OCI-LY7 (cell line): ENCODE measurements at regions not wholly inside any gene's neighbourhood (a gene's known extent, or its start where the extent isn't known, plus 50 kb on each side); places are given as distances from the start of the nearest gene placed in this dataset.

Experiments used
- BruUV-seq: library from RNA; stranded (reverse); fragments of 400-500 nt; replicated peaks from 2 replicates; lab custom pipeline; 2021; lab: Mats Ljungman, UMichigan
- CTCF ChIA-PET: fragments of 300-600 bp; sonication (Branson Sonifier 250); formaldehyde crosslinking; loops from one replicate; lab custom pipeline; 2022; ENCODE audit warnings: antibody characterized with exemption; ENCODE audit not compliant: unreplicated experiment; lab: Charles Lee
- POLR2A ChIA-PET: fragments of 300-600 bp; sonication (Branson Sonifier 250); formaldehyde crosslinking; loops from one replicate; lab custom pipeline; 2022; ENCODE audit warnings: antibody characterized with exemption; lab: Charles Lee
- DNase-seq: peaks from one replicate; pipeline ENCODE4 v3.0.0-alpha.2; 2015; ENCODE audit warnings: low spot score
- H2AFZ ChIP-seq: fragments of 200-600 bp; sonication (generic), shearing (Covaris generic); 2 replicates; pipeline ENCODE4 v1.6.1; 2014; ENCODE audit warnings: mild to moderate bottlenecking, antibody characterized with exemption, low read length, moderate library complexity
- H3K27ac ChIP-seq: fragments of 200-600 bp; sonication (generic); 2 replicates; pipeline ENCODE4 v1.5.1; 2014; ENCODE audit warnings: mixed run types, low read depth, mild to moderate bottlenecking, moderate library complexity, low read length, inconsistent platforms; ENCODE audit not compliant: poor library complexity, severe bottlenecking
- H3K36me3 ChIP-seq: fragments of 200-600 bp; sonication (generic); 2 replicates; pipeline ENCODE4 v1.6.1; 2014; ENCODE audit warnings: mild to moderate bottlenecking, antibody characterized with exemption, low read length, moderate library complexity, mixed read lengths; ENCODE audit not compliant: insufficient read depth
- H3K4me1 ChIP-seq: fragments of 200-600 bp; sonication (generic); 2 replicates; pipeline ENCODE4 v1.5.1; 2014; ENCODE audit warnings: mild to moderate bottlenecking, low read length; ENCODE audit not compliant: insufficient read depth, poor library complexity, severe bottlenecking
- H3K4me2 ChIP-seq: fragments of 200-600 bp; sonication (generic); 2 replicates; pipeline ENCODE4 v1.6.1; 2014; ENCODE audit warnings: mild to moderate bottlenecking, low read length
- H3K4me3 ChIP-seq: fragments of 200-600 bp; sonication (generic); 2 replicates; pipeline ENCODE4 v1.5.1; 2014; ENCODE audit warnings: mild to moderate bottlenecking, low read depth, low read length; ENCODE audit not compliant: poor library complexity, severe bottlenecking
- H3K79me2 ChIP-seq: fragments of 200-600 bp; sonication (generic); 2 replicates; pipeline ENCODE4 v1.6.1; 2016; ENCODE audit warnings: low read depth, mild to moderate bottlenecking, low read length, moderate library complexity, mixed read lengths; ENCODE audit not compliant: insufficient read depth
- H3K9me2 ChIP-seq: fragments of 200-600 bp; sonication (generic); 2 replicates; pipeline ENCODE4 v1.6.1; 2016; ENCODE audit warnings: mild to moderate bottlenecking, low read length, mixed read lengths; ENCODE audit not compliant: insufficient read depth
- H3K9me3 ChIP-seq: fragments of 200-600 bp; sonication (generic); 2 replicates; pipeline ENCODE4 v1.6.1; 2014; ENCODE audit warnings: mild to moderate bottlenecking, mixed run types, low read length, mixed read lengths
- H4K20me1 ChIP-seq: fragments of 200-600 bp; sonication (generic); 2 replicates; pipeline ENCODE4 v1.6.1; 2014; ENCODE audit warnings: mild to moderate bottlenecking, antibody characterized with exemption, low read length, moderate library complexity, mixed read lengths; ENCODE audit not compliant: insufficient read depth
- EZH2phosphoT487 ChIP-seq: fragments of 200-600 bp; sonication (generic); IDR thresholded peaks from 2 replicates; pipeline ENCODE4 v1.6.1; 2018; ENCODE audit warnings: low read depth, borderline replicate concordance, mild to moderate bottlenecking, mixed run types, antibody characterized with exemption, low read length, moderate library complexity, mixed read lengths
- intact Hi-C: fragments of 100-400 bp; cut with micrococcal nuclease; formaldehyde crosslinking; loops from one replicate; pipeline ENCODE4 v1.10.0; 2022; ENCODE audit not compliant: unreplicated experiment
- TF ChIP-seq, protein P1 (sequence below): fragments of 200-600 bp; sonication (generic); conservative IDR thresholded peaks from 2 replicates; pipeline ENCODE4 v1.5.1; 2014; ENCODE audit warnings: mild to moderate bottlenecking, antibody characterized with exemption, low read length, moderate library complexity, mixed read lengths

DNA sequence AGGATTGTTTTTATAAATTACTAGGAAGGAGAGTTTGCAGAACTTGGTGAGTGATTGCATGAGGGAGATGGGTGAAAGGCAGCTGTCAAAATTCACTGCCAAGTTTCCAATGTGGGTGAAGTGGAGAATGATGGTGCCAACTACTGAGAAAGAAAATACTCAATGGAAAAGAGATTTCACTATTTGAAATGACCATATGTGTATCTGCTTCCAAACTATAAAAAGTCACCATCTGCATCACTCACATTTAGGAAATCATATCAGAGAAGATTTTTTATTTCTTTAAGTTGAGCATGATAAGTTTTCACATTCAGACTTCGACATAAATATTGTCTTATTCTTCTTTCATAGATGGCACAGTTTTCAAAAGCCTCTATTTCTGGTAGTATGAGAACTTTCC lies 570.0 kb upstream of the DSEL start:
- ChIA-PET CTCF (no interaction called here), POLR2A (no interaction called here)
- Histone ChIP-seq H3K4me1 (no peaks in the 10 kb centered on the region), H3K36me3 (no peaks in the 10 kb centered on the region), H2AFZ (no peak overlapping the region), H4K20me1 (no peaks in the 10 kb centered on the region), H3K27ac (no peak overlapping the region), H3K4me2 (no peak overlapping the region), H3K4me3 (no peak overlapping the region), H3K9me2 (no peaks in the 10 kb centered on the region), H3K79me2 (no peaks in the 10 kb centered on the region), H3K9me3 (no peaks in the 10 kb centered on the region)
- intact Hi-C loops = no loop called here
- DNase-seq = no peak
- BruUV-seq = no TSS peak
- TF ChIP-seq, protein P1, sequence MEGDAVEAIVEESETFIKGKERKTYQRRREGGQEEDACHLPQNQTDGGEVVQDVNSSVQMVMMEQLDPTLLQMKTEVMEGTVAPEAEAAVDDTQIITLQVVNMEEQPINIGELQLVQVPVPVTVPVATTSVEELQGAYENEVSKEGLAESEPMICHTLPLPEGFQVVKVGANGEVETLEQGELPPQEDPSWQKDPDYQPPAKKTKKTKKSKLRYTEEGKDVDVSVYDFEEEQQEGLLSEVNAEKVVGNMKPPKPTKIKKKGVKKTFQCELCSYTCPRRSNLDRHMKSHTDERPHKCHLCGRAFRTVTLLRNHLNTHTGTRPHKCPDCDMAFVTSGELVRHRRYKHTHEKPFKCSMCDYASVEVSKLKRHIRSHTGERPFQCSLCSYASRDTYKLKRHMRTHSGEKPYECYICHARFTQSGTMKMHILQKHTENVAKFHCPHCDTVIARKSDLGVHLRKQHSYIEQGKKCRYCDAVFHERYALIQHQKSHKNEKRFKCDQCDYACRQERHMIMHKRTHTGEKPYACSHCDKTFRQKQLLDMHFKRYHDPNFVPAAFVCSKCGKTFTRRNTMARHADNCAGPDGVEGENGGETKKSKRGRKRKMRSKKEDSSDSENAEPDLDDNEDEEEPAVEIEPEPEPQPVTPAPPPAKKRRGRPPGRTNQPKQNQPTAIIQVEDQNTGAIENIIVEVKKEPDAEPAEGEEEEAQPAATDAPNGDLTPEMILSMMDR = no peak
- no peak for TF ChIP-seq EZH2phosphoT487

DNA sequence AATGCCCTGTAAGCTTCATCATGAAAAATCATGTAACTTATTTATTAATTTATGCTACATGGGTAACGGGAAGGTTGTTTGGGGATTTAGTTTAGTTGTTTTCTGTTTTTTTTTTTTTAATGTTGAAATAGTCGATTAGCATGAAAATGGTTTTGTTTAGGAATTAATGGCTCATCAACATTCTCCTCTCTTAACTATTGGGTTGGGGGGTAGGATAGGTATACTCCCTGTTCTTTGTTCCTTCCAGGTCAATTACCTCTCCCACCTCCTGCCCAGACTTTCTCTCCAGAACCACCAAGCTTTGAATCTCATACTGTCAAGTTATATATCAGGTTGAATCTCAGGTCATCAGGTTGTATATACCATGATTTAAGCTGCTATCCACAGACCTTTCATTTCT lies 568.7 kb upstream of the DSEL start:
- Histone ChIP-seq H3K4me1 (no peaks in the 10 kb centered on the region), H3K36me3 (no peaks in the 10 kb centered on the region), H3K9me2 (no peaks in the 10 kb centered on the region), H2AFZ (no peak overlapping the region), H3K9me3 (no peaks in the 10 kb centered on the region), H3K4me2 (no peak overlapping the region), H4K20me1 (no peaks in the 10 kb centered on the region), H3K27ac (no peak overlapping the region), H3K79me2 (no peaks in the 10 kb centered on the region), H3K4me3 (no peak overlapping the region)
- no peak for DNase-seq
- POLR2A ChIA-PET = no interaction called here
- TF ChIP-seq EZH2phosphoT487 = no peak
- TF ChIP-seq, protein P1 = no peak
- no TSS peak for BruUV-seq
- intact Hi-C loops = no loop called here
- CTCF ChIA-PET = no interaction called here

DNA sequence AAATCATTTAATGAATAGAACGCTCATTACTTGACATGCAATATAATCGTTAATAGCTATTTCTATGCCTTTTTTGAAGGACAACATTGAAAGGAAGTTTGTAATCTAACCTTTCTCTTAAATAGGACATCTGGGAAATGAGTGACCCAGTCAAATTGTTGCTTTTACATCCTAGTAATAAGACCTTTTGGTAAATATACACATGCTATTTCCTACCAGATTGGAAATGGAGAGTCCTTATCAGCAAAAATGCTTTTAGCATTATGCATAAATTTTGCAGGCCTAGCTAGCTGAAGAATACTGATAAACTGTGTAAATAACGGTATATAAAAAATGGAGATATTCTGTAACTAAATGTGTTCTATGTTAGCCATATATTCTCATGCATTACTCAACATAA lies 567.3 kb upstream of the DSEL start:
- intact Hi-C loops = no loop called here
- H3K27ac ChIP-seq = no peak overlapping the region

More for the DNA sequence above, 567.3 kb upstream of the DSEL start:
- Histone ChIP-seq H2AFZ (no peak overlapping the region), H3K36me3 (no peaks in the 10 kb centered on the region), H3K4me1 (no peaks in the 10 kb centered on the region), H3K4me3 (no peak overlapping the region), H4K20me1 (no peaks in the 10 kb centered on the region), H3K4me2 (no peak overlapping the region), H3K9me2 (no peaks in the 10 kb centered on the region), H3K79me2 (no peaks in the 10 kb centered on the region), H3K9me3 (no peaks in the 10 kb centered on the region)
- ChIA-PET CTCF (no interaction called here), POLR2A (no interaction called here)
- DNase-seq = no peak
- no TSS peak for BruUV-seq
- TF ChIP-seq, protein P1 = no peak
- no peak for TF ChIP-seq EZH2phosphoT487
